H9 (cell line): ENCODE measurements at regions not wholly inside any gene's neighbourhood (a gene's known extent, or its start where the extent isn't known, plus 50 kb on each side); places are given as distances from the start of the nearest gene placed in this dataset.

Experiments used
- DNase-seq: peaks from one replicate; pipeline ENCODE4 v3.0.0-alpha.2; 2017
- H2AFZ ChIP-seq: one replicate; pipeline ENCODE4 v1.6.1; 2013; ENCODE audit warnings: mild to moderate bottlenecking, low read length, control low read depth, moderate library complexity
- H2AK5ac ChIP-seq: 2 replicates; pipeline ENCODE4 v1.6.1; 2013; ENCODE audit warnings: low read length, control low read depth, mixed read lengths; ENCODE audit not compliant: insufficient read length
- H2BK120ac ChIP-seq: one replicate; pipeline ENCODE4 v1.6.1; 2013; ENCODE audit warnings: low read depth, mild to moderate bottlenecking, low read length, control low read depth, inconsistent platforms; ENCODE audit not compliant: poor library complexity, severe bottlenecking
- H2BK12ac ChIP-seq: 2 replicates; pipeline ENCODE4 v1.6.1; 2013; ENCODE audit warnings: low read length, control low read depth, mixed read lengths, low read depth; ENCODE audit not compliant: insufficient read length
- H2BK15ac ChIP-seq: 2 replicates; pipeline ENCODE4 v1.6.1; 2013; ENCODE audit warnings: low read depth, low read length, control low read depth
- H2BK20ac ChIP-seq: one replicate; pipeline ENCODE4 v1.6.1; 2013; ENCODE audit warnings: low read depth, mild to moderate bottlenecking, low read length, control low read depth, inconsistent platforms; ENCODE audit not compliant: poor library complexity, severe bottlenecking
- H2BK5ac ChIP-seq: 2 replicates; pipeline ENCODE4 v1.6.1; 2013; ENCODE audit warnings: low read length, control low read depth, mixed read lengths; ENCODE audit not compliant: insufficient read length
- H3K14ac ChIP-seq: 2 replicates; pipeline ENCODE4 v1.6.1; 2013; ENCODE audit warnings: low read length, control low read depth; ENCODE audit not compliant: insufficient read depth
- H3K18ac ChIP-seq: 2 replicates; pipeline ENCODE4 v1.6.1; 2013; ENCODE audit warnings: low read depth, mild to moderate bottlenecking, mixed read lengths, low read length, control low read depth; ENCODE audit not compliant: insufficient read length
- H3K23ac ChIP-seq: 2 replicates; pipeline ENCODE4 v1.6.1; 2013; ENCODE audit warnings: low read length, control low read depth, mixed read lengths, low read depth; ENCODE audit not compliant: insufficient read length
- H3K23me2 ChIP-seq: 2 replicates; pipeline ENCODE4 v1.6.1; 2013; ENCODE audit warnings: low read depth, mild to moderate bottlenecking, mixed read lengths, low read length, control low read depth; ENCODE audit not compliant: insufficient read length, poor library complexity, severe bottlenecking
- H3K27ac ChIP-seq: 2 replicates; pipeline ENCODE4 v1.5.1; 2013; ENCODE audit warnings: low read length, control low read depth, mixed read lengths, low read depth; ENCODE audit not compliant: insufficient read length
- H3K27me3 ChIP-seq: 2 replicates; pipeline ENCODE4 v1.6.1; 2013; ENCODE audit warnings: low read length, control low read depth, inconsistent platforms; ENCODE audit not compliant: insufficient read depth
- H3K4ac ChIP-seq: 2 replicates; pipeline ENCODE4 v1.6.1; 2013; ENCODE audit warnings: low read depth, mild to moderate bottlenecking, control low read depth, inconsistent platforms, low read length, moderate library complexity
- H3K4me1 ChIP-seq: 2 replicates; pipeline ENCODE4 v1.6.1; 2013; ENCODE audit warnings: low read length, control low read depth, inconsistent platforms; ENCODE audit not compliant: insufficient read depth
- H3K4me2 ChIP-seq: 2 replicates; pipeline ENCODE4 v1.6.1; 2013; ENCODE audit warnings: low read length, control low read depth, mixed read lengths; ENCODE audit not compliant: insufficient read length, insufficient read depth
- H3K56ac ChIP-seq: 2 replicates; pipeline ENCODE4 v1.6.1; 2013; ENCODE audit warnings: low read depth, mild to moderate bottlenecking, mixed read lengths, low read length, control low read depth; ENCODE audit not compliant: insufficient read length
- H3K79me1 ChIP-seq: 2 replicates; pipeline ENCODE4 v1.6.1; 2013; ENCODE audit warnings: low read depth, mild to moderate bottlenecking, moderate library complexity, low read length, control low read depth, inconsistent platforms; ENCODE audit not compliant: insufficient read depth, poor library complexity, severe bottlenecking
- H3K79me2 ChIP-seq: 2 replicates; pipeline ENCODE4 v1.6.1; 2013; ENCODE audit warnings: low read length, control low read depth, inconsistent platforms; ENCODE audit not compliant: insufficient read depth
- H3K9ac ChIP-seq: 2 replicates; pipeline ENCODE4 v1.6.1; 2013; ENCODE audit warnings: low read length, control low read depth, mixed read lengths; ENCODE audit not compliant: insufficient read length; ENCODE audit errors: extremely low read depth
- H3K9me3 ChIP-seq: one replicate; pipeline ENCODE4 v1.6.1; 2013; ENCODE audit warnings: low read depth, low read length, inconsistent platforms; ENCODE audit not compliant: control insufficient read depth
- H3T11ph ChIP-seq: one replicate; pipeline ENCODE4 v1.6.1; 2013; ENCODE audit warnings: mild to moderate bottlenecking, low read length, control low read depth, inconsistent platforms
- H4K20me1 ChIP-seq: one replicate; pipeline ENCODE4 v1.6.1; 2013; ENCODE audit not compliant: control insufficient read depth, insufficient read length, insufficient read depth
- H4K5ac ChIP-seq: 2 replicates; pipeline ENCODE4 v1.6.1; 2013; ENCODE audit warnings: low read depth, mild to moderate bottlenecking, mixed read lengths, low read length, control low read depth; ENCODE audit not compliant: insufficient read length
- H4K8ac ChIP-seq: replicated peaks from 2 replicates; pipeline ENCODE4 v1.6.1; 2013; ENCODE audit warnings: low read length, control low read depth, mixed read lengths, low read depth; ENCODE audit not compliant: insufficient read length
- H4K91ac ChIP-seq: 2 replicates; pipeline ENCODE4 v1.6.1; 2013; ENCODE audit warnings: low read depth, mild to moderate bottlenecking, moderate library complexity, mixed read lengths, low read length, control low read depth; ENCODE audit not compliant: insufficient read length
- H3K27ac Mint-ChIP-seq, 3 experiments: 2 replicates in 2 of 3; 3 replicates in 1 of 3; pipeline ENCODE4 v1.8.0; 2020 to 2021; ENCODE audit warnings: mixed read lengths in 3 of 3, mild to moderate bottlenecking in 1 of 3, moderate library complexity in 1 of 3
- H3K27me3 Mint-ChIP-seq: 2 replicates; pipeline ENCODE4 v1.8.0; 2021; ENCODE audit warnings: low read depth, mild to moderate bottlenecking, moderate library complexity, mixed read lengths
- H3K36me3 Mint-ChIP-seq, 3 experiments: 2 replicates in 2 of 3; 3 replicates in 1 of 3; pipeline ENCODE4 v1.8.0; 2020 to 2021; ENCODE audit warnings: low read depth in 3 of 3, mixed read lengths in 3 of 3; ENCODE audit not compliant: insufficient read depth in 1 of 3
- H3K4me1 Mint-ChIP-seq, 2 experiments: 2 replicates each; pipeline ENCODE4 v1.8.0; 2020; ENCODE audit warnings: mixed read lengths in 2 of 2
- H3K4me3 Mint-ChIP-seq, 2 experiments: 2 replicates in 1 of 2; 3 replicates in 1 of 2; pipeline ENCODE4 v1.8.0; 2020 to 2021; ENCODE audit warnings: mild to moderate bottlenecking in 2 of 2, mixed read lengths in 2 of 2, moderate library complexity in 1 of 2
- H3K9me3 Mint-ChIP-seq, 2 experiments: 2 replicates in 1 of 2; 3 replicates in 1 of 2; pipeline ENCODE4 v1.8.0; 2020; ENCODE audit warnings: mild to moderate bottlenecking in 2 of 2, mixed read lengths in 2 of 2, moderate library complexity in 1 of 2
- CTCF ChIP-seq: fragments of 200-600 bp; sonication (generic); conservative IDR thresholded peaks from 3 replicates; pipeline ENCODE4 v1.8.0; 2021; ENCODE audit warnings: antibody characterized with exemption, mild to moderate bottlenecking
- WGBS: extraction: QIAGEN DNeasy Blood & Tissue Kit; methylation state at CpG from one replicate; pipeline ENCODE4 v1.1.7; 2013; ENCODE audit warnings: missing lambda C conversion rate, low lambda C conversion rate, mixed read lengths; ENCODE audit not compliant: insufficient read length; ENCODE audit errors: extremely low coverage; 5-methylcytosine and 5-hydroxymethylcytosine counted together

- Histone ChIP-seq H4K91ac (no peak overlapping the region), H3K27ac (peak overlapping the region; percentile 34), H3K23ac (no peak overlapping the region), H3K79me2 (no peaks in the 10 kb centered on the region), H4K5ac (no peak overlapping the region), H3K79me1 (no peaks in the 10 kb centered on the region), H4K20me1 (no peaks in the 10 kb centered on the region), H2AK5ac (no peak overlapping the region), H3K4ac (no peak overlapping the region), H2BK12ac (no peak overlapping the region), H2BK5ac (no peak overlapping the region), H2AFZ (no peak overlapping the region), H4K8ac (no peak overlapping the region), H3T11ph (no peak overlapping the region), H3K23me2 (no peaks in the 10 kb centered on the region), H3K9ac (no peak overlapping the region), H3K9me3 (no peaks in the 10 kb centered on the region), H3K27me3 (no peaks in the 10 kb centered on the region), H2BK20ac (no peak overlapping the region), H3K56ac (no peak overlapping the region), H2BK15ac (no peak overlapping the region), H3K14ac (no peak overlapping the region), H2BK120ac (no peak overlapping the region), H3K18ac (no peak overlapping the region), H3K4me1 (peaks cover 4% of the 10 kb centered on the region; the same call in 1 of the 2 replicates), H3K4me2 (peak overlapping the region; percentile 19)
- Mint-ChIP-seq H3K36me3 (peaks cover 13 to 25% (median 21%) of the 10 kb centered on the region in 3 experiments; a peak in 6 of 7 replicates), H3K9me3 (peaks cover 24 to 35% of the 10 kb centered on the region in 2 experiments; a peak in 4 of 5 replicates), H3K4me3 (no peak overlapping the region), H3K4me1 (peaks cover 17 to 23% of the 10 kb centered on the region in 2 experiments), H3K27me3 (no peaks in the 10 kb centered on the region), H3K27ac (peak overlapping the region in 2 of 3 experiments; percentile 18 to 74; a peak in 1 of 7 replicates)
- DNase-seq, result peak; percentile 42
- no CpG with 5 or more reads among the region's 2 CpGs for WGBS
- no peak for TF ChIP-seq CTCF
Observed at GRCh38 chr6:2296781-2297180, 51.4 kb upstream of the GMDS start.
